GM21528 (cell line): ENCODE measurements at regions not wholly inside any gene's neighbourhood (a gene's known extent, or its start where the extent isn't known, plus 50 kb on each side); places are given as distances from the start of the nearest gene placed in this dataset.
A peak's percentile ranks its signal among the peaks of the same experiment; 100 is the strongest.
"Not testable (repeated sequence)": the region's sequence is repeated elsewhere in the genome, so short reads cannot be mapped to it uniquely, and the experiment has no call there.

Experiments used
- ATAC-seq: cut with Tn5 transposase; IDR thresholded peaks from one replicate; pipeline ENCODE4 v1.9.1; 2021; ENCODE audit warnings: mild to moderate bottlenecking, moderate library complexity; ENCODE audit not compliant: unreplicated experiment, low FRiP score

DNA sequence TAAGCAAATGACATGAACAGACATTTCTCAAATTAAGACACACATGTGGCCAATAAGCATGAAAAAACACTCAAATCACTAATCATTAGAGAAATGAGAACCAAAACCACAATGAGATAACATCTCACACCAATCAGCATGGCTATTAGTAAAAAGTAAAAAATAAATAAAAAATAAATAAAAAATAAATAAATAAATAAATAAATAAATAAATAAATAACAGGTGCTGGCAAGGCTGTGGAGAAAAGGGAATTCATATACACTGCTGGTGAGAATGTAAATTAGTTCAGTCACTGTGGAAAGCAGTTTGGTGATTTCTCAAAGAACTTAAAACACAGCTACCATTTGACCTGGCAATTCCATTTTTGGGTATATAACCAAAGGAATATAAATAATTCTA lies 167.1 kb upstream of the CNKSR2 start:
- no peak for ATAC-seq

DNA sequence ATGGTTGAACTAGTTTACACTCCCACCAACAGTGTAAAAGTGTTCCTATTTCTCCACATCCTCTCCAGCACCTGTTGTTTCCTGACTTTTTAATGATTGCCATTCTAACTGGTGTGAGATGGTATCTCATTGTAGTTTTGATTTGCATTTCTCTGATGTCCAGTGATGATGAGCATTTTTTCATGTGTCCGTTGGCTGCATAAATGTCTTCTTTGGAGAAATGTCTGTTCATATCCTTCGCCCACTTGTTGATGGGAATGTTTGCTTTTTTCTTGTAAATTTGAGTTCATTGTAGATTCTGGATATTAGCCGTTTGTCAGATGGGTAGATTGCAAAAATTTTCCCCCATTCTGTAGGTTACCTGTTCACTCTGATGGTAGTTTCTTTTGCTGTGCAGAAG lies 155.0 kb upstream of the CNKSR2 start:
- not testable (repeated sequence) for ATAC-seq

DNA sequence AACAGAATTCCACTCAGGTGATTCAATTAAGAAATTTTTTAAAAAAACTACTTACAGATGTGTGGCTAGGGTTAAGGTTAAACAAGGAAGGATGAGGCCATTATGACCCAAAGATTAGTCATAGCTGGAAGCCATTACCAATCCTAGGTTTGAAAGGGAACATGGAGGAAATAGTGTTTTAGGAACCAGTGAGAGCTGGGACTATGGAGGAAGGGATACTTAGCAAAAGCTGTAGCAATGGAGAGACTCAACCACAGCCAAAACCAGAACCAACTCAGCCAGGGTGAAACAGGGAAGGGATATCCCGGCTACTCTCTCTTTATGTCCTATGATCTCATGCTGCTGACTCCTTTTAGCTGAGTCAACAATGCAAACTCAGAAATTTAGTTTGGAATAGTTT lies 148.6 kb upstream of the CNKSR2 start:
- ATAC-seq = no peak

DNA sequence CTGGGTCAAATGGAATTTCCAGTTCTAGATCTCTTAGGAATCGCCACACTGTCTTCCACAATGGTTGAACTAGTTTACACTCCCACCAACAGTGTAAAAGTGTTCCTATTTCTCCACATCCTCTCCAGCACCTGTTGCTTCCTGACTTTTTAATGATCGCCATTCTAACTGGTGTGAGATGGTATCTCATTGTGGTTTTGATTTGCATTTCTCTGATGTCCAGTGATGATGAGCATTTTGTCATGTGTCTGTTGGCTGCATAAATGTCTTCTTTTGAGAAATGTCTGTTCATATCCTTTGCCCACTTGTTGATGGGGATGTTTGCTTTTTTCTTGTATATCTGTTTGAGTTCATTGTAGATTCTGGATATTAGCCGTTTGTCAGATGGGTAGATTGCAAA lies 145.2 kb upstream of the CNKSR2 start:
- not testable (repeated sequence) for ATAC-seq

DNA sequence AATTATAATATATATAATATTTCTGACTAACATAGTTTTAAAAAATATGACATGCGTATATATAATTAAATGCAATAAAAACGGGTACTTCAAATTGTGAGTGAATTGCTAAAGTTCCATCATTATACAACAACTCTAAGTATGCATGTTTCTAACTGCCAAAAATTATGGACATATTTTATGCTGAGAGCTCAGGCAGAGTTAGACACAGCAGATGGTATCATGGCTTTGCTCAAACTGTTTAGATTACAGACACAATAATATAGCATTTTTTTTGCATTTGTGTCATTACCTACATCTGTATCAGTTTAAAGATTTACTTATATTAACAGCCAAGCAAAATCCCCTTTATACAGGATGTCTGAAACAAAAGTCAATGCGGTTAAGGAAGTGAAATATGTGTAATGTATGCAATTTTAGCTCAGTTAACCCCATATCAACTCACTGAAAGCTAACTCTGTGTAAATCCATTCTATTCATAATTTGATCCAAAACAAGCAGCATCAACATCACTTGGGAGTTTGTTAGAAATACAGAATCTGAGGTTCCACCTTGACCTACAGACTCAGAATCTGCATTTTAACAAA lies 119.1 kb upstream of the CNKSR2 start:
- peak; percentile 71 for ATAC-seq

DNA sequence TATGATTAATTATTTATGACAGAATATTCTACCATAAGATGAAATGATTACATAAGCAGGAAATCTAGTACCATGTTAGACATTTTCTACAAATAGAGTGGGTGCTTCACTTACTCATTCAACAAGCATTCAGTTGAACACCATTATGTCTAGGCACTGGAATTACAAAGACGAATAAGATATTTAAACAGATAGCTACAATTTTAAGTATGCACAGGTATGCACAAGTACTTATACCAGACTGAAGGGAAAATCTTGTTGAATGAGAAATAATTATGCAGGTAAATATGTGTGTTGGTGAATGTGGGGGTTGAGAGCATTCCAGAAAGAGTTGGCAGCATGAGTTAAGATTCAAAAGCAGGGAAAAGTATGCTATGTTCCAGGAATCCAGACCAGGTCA lies 107.3 kb upstream of the CNKSR2 start:
- ATAC-seq = no peak

DNA sequence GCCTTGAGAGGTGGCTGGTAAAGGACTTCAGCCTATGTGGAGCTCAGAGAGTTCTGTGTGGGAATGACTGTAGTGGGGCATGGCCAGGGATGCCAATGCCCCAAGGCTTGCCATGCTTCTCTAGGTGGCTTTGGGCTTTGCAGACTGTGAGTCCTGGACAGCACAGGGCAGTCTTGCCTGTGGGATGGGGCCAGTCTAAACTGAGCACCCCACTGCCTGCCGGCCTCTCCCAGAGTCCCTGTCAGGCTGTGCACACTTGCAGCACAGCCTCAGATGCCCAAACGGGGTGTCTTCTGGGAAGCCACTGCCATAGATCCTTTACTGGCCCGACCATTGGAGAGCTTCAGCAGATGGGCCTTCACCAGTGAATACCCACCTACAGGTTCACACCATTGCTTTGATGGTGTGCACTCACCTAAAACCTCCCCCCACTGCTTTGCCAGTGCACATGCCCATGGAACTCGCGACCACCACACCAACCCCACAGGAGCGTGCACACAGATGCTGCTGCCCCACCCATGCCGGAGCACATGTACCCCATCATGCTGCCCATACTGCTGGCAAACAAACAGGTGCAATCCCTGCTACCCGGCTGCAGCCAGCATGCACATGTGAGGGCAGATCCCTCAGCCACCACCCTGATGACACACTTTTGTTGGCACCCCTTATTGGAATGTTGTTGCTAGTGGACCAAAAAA lies 97.3 kb upstream of the CNKSR2 start:
- ATAC-seq = no peak

DNA sequence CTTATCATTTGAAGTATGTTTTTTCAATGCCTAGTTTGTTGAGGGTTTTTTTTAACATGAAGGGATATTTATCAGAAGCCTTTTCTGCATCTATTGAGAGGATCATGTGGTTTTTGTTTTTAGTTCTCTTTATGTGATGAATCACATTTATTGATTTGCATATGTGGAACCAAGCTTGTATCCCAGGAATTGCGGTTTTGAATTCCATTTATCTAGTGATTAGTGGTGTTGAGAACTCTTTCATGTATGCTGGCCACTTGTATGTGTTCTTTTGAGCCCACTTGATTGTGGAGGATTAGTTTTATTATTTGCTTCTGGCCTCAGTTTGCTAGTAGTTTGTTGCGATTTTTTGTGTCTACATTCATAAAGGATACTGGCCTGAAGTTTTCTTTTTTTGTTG lies 85.0 kb upstream of the CNKSR2 start:
- ATAC-seq = no peak

DNA sequence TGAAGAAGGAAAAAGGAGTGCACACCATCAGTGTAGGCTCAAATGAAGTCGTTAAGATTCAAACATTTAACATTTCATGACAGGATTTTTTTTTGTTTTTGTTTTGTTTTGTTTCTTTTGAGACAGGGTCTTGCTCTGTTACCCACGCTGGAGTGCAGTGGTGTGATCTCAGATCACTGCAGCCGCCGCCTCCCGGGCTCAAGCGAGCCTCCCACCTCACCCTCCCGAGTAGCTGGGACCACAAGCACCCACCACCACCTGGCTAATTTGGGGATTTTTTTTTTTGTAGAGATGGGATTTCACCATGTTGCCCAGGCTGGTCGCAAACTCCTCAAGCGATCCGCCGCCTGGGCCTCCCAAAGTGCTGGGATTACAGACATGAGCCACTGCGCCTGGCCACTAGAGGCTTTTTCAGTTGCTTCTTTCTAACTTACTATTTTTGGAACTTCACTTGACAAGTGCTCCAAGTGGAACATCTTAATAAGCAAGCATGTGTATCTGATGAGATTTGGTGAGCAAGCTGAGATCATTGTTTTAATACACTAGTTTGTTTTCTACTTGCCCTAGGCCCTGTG lies 78.9 kb upstream of the CNKSR2 start:
- no peak for ATAC-seq

DNA sequence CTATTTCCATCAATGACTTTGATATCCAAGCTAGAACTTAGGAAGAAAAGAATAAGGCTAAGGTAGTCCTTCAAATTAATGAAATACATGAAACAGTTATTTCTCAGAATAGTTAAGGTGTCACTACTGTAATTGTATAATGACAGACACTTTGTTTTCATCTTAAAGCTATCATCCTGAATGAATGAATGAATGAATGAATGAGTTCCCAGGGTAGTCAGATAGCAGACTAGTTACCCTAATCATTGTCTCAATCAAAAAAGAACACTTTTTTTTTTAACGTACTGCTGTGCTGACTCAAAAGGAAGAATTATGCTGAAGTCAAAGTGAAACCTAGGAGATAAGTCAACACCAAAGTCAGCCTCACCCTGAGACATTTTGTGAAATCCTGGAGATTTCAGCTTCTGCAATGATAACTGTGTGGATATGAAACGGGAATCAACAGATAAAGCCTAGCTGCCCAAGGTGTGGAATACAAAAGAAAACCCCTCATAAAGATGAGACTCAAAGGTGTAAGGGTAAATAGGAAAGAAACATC lies 68.3 kb upstream of the CNKSR2 start:
- no peak for ATAC-seq

DNA sequence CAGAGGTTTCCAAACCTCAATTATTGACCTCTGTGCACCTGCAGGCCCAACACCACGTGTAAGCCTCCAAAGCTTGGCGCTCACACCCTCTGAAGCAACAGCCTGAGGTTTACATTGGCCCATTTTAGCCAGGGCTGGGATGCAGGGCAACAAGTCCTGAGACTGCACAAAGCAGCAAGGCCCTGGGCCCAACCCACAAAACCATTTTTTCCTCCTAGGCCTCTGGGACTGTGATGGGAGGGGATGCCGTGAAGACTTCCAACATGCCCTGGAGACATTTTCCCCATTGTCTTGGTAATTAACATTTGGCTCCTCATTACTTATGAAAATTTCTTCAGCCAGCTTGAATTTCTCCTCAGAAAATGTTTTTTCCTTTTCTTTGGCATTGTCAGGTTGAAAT lies 54.9 kb upstream of the CNKSR2 start:
- no peak for ATAC-seq
